ENCODE measurements at regions not wholly inside any gene's neighbourhood (a gene's known extent, or its start where the extent isn't known, plus 50 kb on each side); places are given as distances from the start of the nearest gene placed in this dataset.
"Not testable (repeated sequence)": the region's sequence is repeated elsewhere in the genome, so short reads cannot be mapped to it uniquely, and the experiment has no call there.

GRCh38 chr4:27075603-27076002 is 215.0 kb downstream of the STIM2 start:
- DNase-seq (ENCODE audit: low read depth in 1 of 2, low spot score in 1 of 2); in situ Hi-C loops (cut with HindIII; ENCODE audit: low pct_unique_long_range_greater_than_20kb, low sequenced_read_pairs): not testable (repeated sequence)

- no peak for DNase-seq (ENCODE audit: low read depth in 1 of 2, low spot score in 1 of 2)
- no peak for TF ChIP-seq JUND (IDR thresholded peaks at IDR 0.05; ENCODE audit: low read depth)
- in situ Hi-C loops (cut with HindIII; ENCODE audit: low pct_unique_long_range_greater_than_20kb, low sequenced_read_pairs), result no loop called here
Measured at GRCh38 chr4:27078934-27079455, 218.4 kb downstream of the STIM2 start.

- in situ Hi-C loops (cut with HindIII; ENCODE audit: low pct_unique_long_range_greater_than_20kb, low sequenced_read_pairs), result no loop called here
- no peak for DNase-seq (ENCODE audit: low read depth in 1 of 2, low spot score in 1 of 2)
- TF ChIP-seq JUND (IDR thresholded peaks at IDR 0.05; ENCODE audit: low read depth), result no peak
Measured at GRCh38 chr4:27081675-27082586, 221.3 kb downstream of the STIM2 start.

GRCh38 chr4:27082776-27083175 is 222.1 kb downstream of the STIM2 start:
- no peak for TF ChIP-seq JUND (IDR thresholded peaks at IDR 0.05; ENCODE audit: low read depth)
- no peak for DNase-seq (ENCODE audit: low read depth in 1 of 2, low spot score in 1 of 2)
- in situ Hi-C loops (cut with HindIII; ENCODE audit: low pct_unique_long_range_greater_than_20kb, low sequenced_read_pairs), result no loop called here

- DNase-seq (ENCODE audit: low read depth in 1 of 2, low spot score in 1 of 2), result no peak
- no peak for TF ChIP-seq JUND (IDR thresholded peaks at IDR 0.05; ENCODE audit: low read depth)
- in situ Hi-C loops (cut with HindIII; ENCODE audit: low pct_unique_long_range_greater_than_20kb, low sequenced_read_pairs), result no loop called here
Measured at GRCh38 chr4:27084685-27085361, 224.2 kb downstream of the STIM2 start.

- no peak for DNase-seq (ENCODE audit: low read depth in 1 of 2, low spot score in 1 of 2)
- in situ Hi-C loops (cut with HindIII; ENCODE audit: low pct_unique_long_range_greater_than_20kb, low sequenced_read_pairs), result no loop called here
- no peak for TF ChIP-seq JUND (IDR thresholded peaks at IDR 0.05; ENCODE audit: low read depth)
Measured at GRCh38 chr4:27085396-27085795, 224.8 kb downstream of the STIM2 start.

GRCh38 chr4:27087306-27088045 is 226.8 kb downstream of the STIM2 start:
- TF ChIP-seq JUND (IDR thresholded peaks at IDR 0.05; ENCODE audit: low read depth), result no peak
- DNase-seq (ENCODE audit: low read depth in 1 of 2, low spot score in 1 of 2), result no peak
- in situ Hi-C loops (cut with HindIII; ENCODE audit: low pct_unique_long_range_greater_than_20kb, low sequenced_read_pairs), result no loop called here

GRCh38 chr4:27088491-27088890 is 227.8 kb downstream of the STIM2 start:
- in situ Hi-C loops (cut with HindIII; ENCODE audit: low pct_unique_long_range_greater_than_20kb, low sequenced_read_pairs), result no loop called here
- no peak for TF ChIP-seq JUND (IDR thresholded peaks at IDR 0.05; ENCODE audit: low read depth)
- no peak for DNase-seq (ENCODE audit: low read depth in 1 of 2, low spot score in 1 of 2)

GRCh38 chr4:27089186-27089585 is 228.5 kb downstream of the STIM2 start:
- DNase-seq (ENCODE audit: low read depth in 1 of 2, low spot score in 1 of 2), result no peak
- TF ChIP-seq JUND (IDR thresholded peaks at IDR 0.05; ENCODE audit: low read depth), result no peak
- in situ Hi-C loops (cut with HindIII; ENCODE audit: low pct_unique_long_range_greater_than_20kb, low sequenced_read_pairs), result no loop called here

- in situ Hi-C loops (cut with HindIII; ENCODE audit: low pct_unique_long_range_greater_than_20kb, low sequenced_read_pairs), result no loop called here
- no peak for DNase-seq (ENCODE audit: low read depth in 1 of 2, low spot score in 1 of 2)
- TF ChIP-seq JUND (IDR thresholded peaks at IDR 0.05; ENCODE audit: low read depth), result no peak
Measured at GRCh38 chr4:27090406-27090805, 229.8 kb downstream of the STIM2 start.

- in situ Hi-C loops (cut with HindIII; ENCODE audit: low pct_unique_long_range_greater_than_20kb, low sequenced_read_pairs), result no loop called here
- no peak for TF ChIP-seq JUND (IDR thresholded peaks at IDR 0.05; ENCODE audit: low read depth)
- DNase-seq (ENCODE audit: low read depth in 1 of 2, low spot score in 1 of 2), result no peak
Measured at GRCh38 chr4:27094224-27094623, 233.6 kb downstream of the STIM2 start.

GRCh38 chr4:27094783-27095182 is 234.1 kb downstream of the STIM2 start:
- in situ Hi-C loops (cut with HindIII; ENCODE audit: low pct_unique_long_range_greater_than_20kb, low sequenced_read_pairs), result no loop called here
- DNase-seq (ENCODE audit: low read depth in 1 of 2, low spot score in 1 of 2), result peak in 1 of 2 experiments; percentile 84

More at GRCh38 chr4:27094783-27095182, 234.1 kb downstream of the STIM2 start:
- TF ChIP-seq JUND (IDR thresholded peaks at IDR 0.05; ENCODE audit: low read depth), result no peak
